ENCODE measurements at regions not wholly inside any gene's neighbourhood (a gene's known extent, or its start where the extent isn't known, plus 50 kb on each side); places are given as distances from the start of the nearest gene placed in this dataset.
A peak's percentile ranks its signal among the peaks of the same experiment; 100 is the strongest.

DNA sequence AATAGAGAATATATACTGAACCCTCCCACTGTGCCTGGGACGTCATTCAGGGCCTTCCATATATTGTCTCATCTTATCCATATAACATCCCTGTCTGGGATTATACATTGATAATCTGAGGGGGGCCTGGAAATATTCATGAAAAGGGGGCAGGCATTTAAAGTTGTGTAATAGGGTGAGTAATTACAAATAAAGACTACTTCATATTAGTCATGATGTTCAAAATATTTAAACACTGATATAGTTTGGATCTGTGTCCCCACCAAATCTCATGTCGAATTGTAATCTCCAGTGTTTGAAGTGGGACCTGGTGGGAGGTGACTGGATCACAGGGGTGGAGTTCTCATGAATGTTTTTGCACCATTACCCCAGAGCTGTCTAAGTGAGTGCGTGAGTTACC, 97.8 kb downstream of the AQP9 start:
- no peak for DNase-seq

DNA sequence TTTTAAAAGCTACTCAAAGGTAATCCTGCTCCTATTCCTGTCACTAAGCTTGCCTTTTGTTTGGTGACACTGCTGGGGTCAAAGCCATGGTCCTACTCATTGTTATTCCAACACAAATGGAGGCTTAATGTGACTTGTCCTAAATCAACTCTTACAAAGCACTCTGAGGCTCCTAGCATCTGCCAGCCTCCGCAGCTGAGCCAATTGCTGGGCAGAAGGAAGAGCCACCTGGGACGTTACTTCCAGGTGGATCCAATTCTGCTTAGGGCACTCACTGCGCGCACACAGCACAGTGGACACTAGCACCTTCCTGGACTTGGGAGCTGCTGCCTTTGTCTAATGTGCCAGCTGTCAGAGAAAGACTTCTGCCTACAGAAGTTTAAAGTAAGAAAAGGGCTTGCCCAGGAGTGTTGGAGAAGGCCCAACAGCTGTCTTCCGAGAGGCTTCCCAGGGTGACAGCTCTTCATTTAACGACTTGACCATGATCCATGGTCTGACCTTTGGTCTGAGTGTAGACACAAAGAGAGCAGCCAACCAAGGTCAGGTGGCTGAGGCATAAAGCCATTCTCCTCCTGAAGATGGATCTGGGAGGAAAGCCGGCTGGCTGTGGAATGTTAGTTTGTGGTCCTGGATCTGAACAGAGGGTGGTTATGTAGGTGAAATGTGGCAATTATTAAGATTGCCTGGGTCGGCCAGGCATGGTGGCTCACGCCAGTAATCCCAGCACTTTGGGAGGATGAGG, 102.2 kb downstream of the AQP9 start:
- DNase-seq = no peak

DNA sequence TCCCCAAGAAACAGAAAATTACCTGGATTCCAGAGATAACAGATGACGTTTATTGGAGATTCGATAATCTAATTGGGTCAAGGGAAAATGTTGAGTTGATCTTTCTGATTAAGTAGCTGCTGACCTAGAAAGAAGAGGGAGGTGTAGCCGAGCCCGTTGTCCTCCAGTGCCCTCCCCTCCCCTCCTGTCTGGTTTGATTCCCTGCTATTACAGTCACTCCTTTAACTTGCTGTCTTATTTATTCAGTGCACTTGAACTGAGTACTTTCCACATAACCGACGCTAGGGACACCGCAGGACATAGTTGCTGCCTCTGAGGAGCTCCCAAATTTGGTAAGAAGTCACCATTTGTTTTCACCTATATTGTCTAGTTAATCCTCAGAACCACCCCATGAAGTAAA, 103.7 kb downstream of the AQP9 start:
- DNase-seq = no peak

GRCh38 chr15:58243070-58243469, 104.9 kb downstream of the AQP9 start:
- no peak for DNase-seq

- DNase-seq = no peak
These were observed 106.4 kb downstream of the AQP9 start for GRCh38 chr15:58244536-58244935.

DNA sequence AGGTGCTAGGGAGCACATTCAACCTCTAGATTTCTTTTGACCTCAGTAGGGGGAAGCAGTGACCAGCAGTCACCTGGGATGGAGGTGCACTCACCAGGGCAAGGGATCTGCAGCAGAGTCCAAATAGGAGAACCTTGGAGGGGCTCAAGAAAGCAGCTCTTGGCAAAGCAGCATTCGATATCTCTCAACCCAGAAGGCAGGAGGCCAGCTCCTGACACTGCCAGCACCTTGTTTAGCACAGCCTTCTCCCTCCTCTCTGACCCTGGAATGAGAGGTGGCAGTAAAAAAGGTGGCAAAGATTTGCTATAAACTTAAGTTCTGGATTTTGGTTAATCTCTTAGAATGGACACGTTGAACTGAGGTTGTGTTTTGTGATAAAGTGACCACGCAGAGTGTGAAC, 107.9 kb downstream of the AQP9 start:
- DNase-seq = no peak

DNA sequence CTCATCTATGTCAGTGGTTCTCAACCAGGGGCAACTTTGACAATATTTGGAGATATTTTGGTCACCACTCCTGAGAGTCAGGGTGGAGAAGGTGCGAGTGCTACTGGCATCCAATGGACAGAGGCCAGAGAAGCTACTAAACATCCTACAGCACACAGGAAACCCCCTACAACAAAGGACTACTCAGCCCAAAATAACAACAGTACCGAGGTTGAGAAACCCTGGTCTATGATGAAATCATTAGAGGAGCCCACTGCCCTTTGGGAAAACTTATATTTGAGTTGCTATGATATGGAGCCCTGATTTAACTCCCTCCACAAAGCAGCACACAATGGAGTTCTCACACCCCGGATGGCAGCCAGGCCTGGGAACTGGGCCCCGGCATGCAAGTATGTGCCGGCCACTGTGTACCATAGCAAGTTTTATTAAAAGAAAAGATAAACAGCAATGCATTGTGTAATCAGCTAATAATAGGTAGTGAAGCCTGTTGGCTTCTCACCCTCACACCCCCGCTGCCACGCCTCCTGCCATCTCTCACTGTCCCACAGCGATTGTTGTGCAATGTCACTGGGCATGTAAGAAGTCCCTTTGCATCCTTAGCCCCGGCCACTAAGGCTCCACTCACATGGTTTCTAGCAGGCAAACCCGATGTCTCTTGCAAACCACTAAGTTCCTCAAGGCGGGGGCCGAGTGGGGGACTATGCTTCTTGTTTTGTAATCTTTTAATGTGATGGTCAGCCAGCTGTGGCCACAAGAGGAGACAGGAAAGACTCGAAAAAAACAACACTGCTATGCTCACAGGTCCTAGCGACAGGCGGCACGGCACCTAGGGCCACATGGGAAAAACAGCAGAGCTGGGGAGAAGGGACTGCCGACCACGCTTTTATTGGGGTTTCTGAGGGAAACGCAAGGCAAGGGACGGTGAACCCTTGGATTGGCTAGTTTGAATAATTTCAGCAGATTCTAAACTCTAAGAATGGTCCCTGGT, 110.0 kb downstream of the AQP9 start:
- no peak for DNase-seq

DNA sequence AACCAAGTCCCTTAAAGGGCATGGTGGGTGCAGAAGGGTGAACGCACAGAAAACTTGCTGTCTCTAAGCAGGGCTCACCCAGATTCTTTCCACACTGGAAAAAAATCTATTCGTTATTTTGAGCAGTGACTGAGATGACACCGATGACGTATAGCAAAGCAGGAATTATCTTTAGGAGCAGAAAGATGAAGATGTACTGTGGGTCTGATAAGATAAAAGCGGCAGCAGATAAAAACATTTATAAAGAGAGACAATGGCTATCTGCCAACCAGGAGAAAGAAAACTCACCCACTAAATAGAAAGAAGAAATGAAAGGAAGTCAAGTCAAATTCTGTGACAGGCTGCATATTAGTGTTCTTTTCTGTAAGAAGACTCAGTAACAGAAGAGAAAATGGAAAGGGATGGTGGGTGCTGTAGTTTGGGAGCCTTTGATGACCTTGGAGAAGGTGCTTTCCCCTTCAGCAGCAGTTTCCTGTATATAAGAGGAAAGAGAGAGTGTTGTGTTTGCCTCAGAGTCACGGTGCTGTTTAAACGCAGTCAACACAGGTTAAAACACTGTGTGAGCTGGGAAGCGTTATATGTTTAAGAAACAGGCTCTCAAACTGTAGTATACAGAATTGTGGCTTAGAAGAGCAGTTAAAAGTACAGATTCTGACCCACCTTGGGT, 111.6 kb downstream of the AQP9 start:
- no peak for DNase-seq

DNA sequence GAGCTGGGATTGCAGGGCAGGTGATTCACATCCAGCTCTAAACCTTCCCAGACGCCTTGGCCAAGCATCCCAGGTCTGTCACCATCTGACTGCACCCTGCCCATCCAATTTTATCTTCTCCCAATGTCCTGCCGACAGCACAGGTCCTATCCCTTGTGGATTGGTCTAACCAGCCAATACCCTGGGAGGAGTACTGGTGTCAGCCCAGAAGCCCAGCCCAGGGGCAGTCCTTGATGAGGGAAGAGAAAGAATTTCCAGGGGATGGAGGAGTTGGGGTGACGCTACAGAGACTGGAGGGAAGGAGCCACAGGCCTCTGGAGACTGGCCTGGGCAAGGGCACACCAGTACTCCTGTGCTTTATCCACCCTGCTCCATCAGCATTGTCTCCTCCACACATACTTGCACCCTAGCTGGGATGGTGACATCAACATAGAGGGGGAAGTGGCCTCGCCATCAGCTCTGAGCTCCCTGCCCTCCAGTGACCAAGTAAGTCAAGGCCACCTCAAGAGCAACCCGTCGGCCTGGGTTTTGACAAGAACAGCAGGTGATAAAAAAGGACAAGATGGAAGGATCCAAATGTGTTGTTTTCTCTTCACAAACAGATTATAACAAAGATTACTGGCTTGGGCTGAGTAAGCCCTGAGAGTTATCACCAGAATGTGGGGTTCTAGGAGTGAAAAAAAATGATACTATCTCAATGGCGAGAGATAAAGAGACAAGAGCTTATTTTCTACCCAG, 114.6 kb downstream of the AQP9 start:
- no peak for DNase-seq

GRCh38 chr15:58257776-58258325, 119.7 kb downstream of the AQP9 start:
- no peak for DNase-seq

DNA sequence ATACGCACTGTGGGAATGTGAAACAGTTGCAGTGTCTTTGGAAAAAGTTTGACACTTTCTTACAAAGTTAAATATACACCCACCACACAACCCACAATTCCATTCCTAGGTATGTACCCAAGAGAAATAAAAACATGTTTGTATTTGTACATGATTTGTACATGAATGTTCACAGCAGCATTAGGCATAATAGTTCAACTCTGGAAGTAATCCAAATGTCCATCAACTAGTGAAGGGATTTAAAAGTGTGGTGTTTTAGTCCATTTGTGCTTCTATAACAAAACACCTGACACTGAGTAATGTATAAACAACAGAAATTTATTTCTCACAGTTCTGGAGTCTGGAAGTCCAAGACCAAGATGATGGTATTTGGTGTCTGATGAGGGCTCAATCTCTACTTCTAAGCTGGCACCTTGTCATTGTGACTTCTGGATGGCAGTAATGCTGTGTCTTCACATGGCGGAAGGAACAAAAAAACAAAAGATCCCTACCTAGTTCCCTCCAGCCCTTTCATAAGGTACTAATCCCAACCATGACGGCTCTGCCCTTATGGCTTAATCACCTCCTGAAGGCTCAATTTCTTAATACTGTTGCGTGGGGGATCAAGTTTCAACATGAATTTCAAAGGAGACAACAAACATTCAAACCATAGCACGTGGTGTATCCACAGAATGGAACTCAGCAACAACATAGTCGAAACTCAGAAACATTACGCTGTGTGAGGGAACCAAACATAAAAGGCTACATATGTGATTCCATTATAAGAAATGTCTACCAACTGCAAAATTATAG, 120.5 kb downstream of the AQP9 start:
- no peak for DNase-seq

DNA sequence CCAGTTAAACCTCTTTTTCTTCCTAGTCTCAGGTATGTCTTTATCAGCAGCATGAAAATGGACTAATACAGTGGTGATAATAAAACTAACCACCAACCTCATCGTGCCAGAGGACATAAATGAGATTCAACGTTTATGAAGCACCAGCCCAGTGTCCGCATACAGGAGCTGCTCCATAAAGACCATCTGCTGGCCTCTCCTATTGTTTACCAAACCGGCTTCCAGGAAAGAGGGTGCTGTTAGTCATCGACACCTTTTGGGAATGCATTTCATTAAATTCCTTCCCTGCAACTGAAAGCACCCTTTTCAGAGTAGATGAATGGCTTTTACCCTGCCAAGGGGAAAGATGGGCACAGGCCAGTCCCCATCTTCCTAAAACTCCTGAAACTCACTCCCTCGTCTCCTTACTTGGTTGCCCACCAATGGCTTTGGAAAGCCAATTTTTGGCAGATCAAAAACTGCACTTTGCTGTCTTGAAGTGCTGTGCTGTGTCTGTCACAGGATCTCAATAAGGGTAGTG, 122.1 kb downstream of the AQP9 start:
- no peak for DNase-seq

DNA sequence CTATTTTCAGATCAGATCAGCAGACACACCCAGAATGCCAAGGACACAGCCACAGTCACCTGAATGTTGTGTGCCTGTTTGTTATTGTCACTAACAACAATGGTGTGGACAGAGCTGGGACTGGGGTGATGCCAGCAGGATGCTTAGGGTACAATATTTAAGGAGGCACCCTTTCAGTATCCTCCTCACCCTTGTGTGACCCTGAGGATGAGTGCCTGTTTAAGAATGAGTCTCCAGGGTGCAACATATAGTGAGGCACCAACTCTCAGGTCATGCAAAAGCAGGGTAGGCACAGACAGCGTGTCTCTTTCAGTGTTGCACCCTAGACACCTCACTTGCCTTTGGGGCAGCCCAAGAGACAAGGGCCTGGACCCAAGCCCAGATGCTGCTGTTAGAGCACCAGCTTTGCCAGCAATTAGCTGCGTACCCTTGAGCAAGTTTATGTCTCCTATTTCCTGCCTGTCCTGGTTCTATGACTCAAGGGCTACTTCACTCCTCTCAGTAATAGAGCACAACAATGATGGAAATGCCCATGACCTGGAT, 122.6 kb downstream of the AQP9 start:
- DNase-seq = no peak

- DNase-seq = no peak
These were observed 123.2 kb downstream of the AQP9 start for GRCh38 chr15:58261368-58261767.

DNA sequence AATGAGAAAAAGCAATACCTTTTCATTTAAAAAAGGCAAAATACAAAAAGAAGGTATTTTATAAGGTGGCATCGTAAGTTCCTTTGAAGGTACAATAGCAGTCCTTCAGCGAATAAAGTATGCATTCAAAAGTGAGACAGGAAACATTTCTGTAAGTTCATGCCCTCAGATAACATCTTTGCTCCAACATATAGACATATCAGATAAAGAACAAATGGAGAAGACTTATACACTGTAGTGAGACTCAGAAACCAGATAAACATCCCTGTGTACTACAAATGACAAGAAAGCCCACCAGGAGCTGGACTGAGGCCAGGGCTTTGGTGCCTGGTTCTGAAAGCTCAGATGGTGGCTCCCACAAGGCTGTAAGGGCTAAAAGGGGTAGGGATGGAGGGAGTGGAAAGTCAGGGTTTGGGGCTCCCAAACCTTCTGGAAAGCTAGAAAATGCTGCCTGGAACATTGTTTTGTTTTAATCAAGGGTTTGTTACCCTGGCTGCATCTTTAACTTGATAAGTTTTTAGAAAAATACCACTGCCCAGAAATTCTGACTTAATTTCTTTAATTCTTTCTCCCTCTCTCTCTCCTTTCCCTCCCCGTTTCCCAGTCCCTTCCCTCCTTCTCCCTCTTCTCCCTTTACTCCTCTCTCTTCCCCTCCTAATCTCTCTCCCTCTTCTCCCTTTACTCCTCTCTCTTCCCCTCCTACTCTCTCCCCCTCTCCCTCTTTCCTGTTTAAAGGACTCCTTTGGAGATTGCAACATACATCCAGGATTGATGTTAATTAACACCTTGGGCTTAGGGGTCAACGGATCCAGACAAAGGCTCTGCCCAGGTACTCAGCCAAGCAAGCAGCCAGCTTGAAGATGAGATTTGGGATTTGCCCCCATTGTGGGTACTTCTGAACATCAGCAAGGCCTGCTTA, 126.1 kb downstream of the AQP9 start:
- DNase-seq = no peak

GRCh38 chr15:58267051-58267450, 128.9 kb downstream of the AQP9 start:
- no peak for DNase-seq

DNA sequence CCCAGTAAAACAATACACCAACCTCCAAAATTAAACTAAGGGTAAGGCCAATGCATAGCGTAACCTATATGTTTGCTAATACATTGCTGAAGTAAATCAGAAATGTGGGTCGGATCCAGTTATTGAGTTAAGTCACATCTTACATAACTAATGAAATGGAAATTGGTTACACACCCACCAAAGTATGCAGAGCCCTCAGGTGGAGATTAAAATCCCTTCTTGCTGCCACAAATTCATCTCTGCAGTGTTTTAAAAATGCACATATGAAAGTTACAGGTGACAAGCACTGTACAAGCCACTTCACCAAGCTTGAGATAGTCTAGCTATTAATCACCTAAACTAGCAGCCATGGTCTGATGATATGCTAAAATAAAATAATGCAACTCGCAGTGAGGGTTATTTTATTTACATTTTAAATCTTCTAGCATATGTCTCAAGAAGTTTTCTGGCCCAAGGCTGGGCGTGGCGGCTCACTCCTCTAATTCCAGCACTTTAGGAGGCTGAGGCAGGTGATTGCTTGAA, 130.6 kb downstream of the AQP9 start:
- DNase-seq = no peak

DNA sequence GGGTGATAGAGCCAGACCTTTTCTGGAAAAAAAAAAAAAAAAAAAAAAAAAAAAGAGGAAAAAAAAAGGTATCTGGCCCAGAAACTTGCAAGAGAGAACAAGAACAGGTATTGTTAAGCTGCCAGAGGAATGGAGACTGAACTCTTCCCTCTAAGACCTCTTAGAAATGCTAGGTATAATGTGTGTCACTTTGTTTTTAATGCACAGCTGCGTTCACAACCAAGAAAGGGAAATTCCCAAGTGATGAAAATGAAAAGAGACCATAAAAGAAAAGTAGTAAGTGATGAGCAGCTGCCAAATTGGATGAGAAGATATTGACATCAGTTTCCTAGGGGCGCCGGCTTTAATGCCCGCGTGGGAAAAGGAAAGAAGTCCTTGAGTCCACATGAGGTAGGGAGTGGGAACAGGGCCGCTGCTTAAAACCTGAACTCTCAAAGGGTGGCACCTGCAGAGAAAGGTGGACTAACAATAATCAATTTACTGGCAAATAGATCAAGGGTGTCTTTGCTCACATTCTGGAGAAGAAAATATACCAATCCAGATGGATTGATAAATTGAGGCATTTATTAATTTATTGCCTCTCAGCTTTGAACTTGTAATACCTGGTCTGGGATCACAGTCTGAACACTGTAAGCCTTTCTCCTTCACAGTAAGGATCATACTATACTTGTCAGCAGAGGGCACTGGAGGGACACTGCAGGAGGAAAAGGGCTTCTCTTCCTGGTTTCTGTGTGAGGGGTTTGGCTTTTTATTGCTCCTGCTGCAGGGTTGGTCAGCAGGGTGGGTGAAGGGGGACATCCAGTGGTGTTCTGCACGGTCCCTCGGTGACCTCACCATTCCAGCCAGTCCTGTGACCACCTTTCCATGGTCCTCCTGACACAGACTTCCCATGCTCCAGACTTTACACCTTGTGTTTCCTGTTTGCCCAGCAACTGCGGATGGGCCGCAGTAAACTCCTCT, 131.6 kb downstream of the AQP9 start:
- peak; percentile 36 for DNase-seq
